CD1c-positive myeloid dendritic cell (primary cell): ENCODE measurements at regions not wholly inside any gene's neighbourhood (a gene's known extent, or its start where the extent isn't known, plus 50 kb on each side); places are given as distances from the start of the nearest gene placed in this dataset.

Experiments used
- DNase-seq: peaks from one replicate; pipeline ENCODE4 v3.0.0-alpha.2; 2016; ENCODE audit errors: extremely low spot score

DNA sequence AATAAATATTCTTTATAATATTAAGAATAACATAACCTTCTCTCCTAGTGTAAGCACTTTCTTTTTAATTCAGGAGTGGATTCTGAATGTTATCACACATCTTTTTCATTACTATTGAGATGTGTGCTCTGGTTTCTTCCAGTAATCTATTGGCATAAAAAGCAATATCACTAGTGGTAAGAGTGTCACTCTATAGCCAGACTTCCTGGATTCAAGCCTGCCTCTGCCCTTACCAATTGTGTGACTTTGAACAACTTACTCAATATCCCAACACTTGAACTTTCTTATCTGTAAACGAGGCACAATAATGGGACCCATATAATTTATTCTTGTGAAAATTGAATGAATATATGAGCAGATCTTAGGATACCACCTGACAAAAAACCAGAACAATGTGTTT is 71.0 kb downstream of the SEM1 start:
- no peak for DNase-seq

DNA sequence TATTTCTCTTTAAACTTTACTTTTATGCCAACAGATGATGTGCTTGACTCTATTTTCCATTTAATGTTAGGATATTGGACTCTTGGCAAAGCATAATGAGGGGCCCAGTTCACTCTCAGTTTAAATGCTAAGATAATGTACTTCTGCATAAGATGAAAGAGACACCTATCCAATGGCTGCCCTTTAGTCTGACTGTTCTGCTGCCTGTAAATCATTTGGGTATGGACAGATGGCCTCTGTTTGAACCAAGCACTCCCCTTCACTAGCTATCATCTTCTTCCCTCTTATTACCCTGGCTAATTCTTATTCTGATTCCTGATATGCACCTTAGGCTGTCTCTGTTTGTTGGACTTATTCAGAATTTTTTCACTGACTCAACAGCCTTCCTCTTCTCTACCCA is 72.1 kb downstream of the SEM1 start:
- no peak for DNase-seq

DNA sequence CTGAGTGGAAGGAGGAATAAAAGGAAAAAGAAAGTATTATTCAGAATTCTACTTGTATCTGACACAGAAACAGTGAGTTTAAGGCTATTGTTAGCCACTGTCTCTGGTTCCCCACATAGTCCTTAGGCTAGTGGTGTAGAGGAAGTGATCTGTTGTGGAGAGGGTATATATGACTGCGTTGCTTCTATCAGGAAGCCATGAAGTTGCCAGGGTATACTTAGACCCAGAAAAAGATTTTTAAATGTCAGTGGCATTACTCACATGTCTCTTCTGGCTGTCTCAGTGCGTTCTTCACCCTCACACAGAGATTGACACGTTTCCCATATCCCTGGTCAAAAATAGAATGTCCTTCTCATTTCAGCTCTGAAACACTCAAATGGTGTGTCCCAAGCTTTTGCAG is 72.7 kb downstream of the SEM1 start:
- no peak for DNase-seq

DNA sequence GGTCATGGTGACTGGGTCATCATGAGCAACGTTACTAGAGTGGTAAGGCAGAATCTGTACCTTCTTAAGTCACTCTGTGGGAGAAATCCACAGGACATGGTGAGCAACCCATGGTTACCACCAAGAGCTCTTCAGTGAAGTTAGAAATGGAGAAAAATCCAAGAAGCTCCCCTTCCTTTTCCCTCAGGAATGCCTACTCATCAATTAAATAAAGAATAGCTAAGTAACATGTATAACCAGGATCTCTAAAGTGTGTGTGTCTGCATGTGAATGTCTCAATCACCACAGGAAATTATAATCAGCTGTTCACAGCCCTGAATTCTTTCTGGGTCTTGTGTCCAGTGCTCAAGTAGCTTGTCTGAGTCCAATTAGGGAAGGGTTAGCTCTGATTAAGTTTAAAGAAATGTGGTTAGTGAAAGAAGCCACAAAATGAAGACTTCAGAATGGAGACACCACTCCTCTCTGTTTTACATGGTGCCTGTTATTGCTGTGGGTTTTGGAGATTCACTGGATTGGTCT is 73.2 kb downstream of the SEM1 start:
- no peak for DNase-seq

DNA sequence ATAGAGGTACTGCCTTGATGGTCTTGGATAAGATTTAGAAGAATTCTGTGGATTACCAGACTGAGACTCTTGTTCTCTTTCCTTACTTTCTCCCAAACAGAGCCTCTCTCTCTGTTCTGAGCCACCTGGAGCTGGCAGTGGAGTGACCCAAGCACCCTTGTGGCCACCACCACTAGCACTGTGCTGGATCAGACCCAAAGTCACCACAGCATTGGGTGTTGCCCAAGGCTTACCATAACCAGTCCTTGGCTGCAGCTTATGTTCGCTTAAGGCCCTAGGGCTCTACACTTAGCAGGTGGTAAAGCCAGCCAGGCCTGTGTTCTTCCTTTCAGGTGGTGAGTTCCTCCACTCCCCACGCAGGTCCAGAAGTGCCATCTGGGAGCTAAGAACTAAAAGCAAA is 79.8 kb downstream of the SEM1 start:
- no peak for DNase-seq

DNA sequence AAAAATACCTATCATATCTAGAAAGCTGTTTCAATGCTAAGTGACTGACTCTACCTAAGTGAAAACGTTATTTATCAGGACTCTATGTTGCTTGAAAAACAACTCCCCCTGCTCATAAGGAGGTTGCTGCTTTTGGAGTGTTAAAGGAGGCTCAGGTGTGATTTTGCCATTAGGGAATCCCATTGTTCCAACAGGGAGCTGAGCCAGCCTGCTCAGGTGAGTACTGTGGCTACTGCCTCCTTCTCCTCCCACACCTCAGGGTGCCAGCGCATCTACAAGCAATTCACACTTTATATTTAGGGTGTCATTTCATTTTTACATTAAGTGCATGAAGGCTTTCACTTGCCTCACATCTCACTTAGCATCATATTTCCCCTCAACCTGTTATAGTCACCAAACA is 84.7 kb downstream of the SEM1 start:
- DNase-seq = no peak

DNA sequence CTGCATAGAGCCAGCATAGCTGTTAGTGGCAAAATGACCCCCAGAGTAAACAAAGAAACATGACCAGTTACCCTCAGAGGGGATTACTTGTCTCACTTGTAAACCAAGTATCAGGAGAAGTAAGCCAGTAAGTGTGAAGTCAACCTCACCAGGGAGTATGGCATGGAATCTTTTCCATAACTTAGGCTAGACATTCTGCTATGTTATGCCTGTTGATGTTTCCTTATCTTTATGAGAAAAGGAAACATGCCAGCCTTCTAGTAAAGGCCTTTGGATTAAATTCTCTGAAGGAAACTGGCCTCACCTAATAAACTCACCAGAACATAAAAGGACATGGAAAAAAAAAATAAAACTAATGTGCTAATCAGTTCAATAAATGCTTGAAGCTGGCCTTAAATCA is 87.7 kb downstream of the SEM1 start:
- DNase-seq = no peak

DNA sequence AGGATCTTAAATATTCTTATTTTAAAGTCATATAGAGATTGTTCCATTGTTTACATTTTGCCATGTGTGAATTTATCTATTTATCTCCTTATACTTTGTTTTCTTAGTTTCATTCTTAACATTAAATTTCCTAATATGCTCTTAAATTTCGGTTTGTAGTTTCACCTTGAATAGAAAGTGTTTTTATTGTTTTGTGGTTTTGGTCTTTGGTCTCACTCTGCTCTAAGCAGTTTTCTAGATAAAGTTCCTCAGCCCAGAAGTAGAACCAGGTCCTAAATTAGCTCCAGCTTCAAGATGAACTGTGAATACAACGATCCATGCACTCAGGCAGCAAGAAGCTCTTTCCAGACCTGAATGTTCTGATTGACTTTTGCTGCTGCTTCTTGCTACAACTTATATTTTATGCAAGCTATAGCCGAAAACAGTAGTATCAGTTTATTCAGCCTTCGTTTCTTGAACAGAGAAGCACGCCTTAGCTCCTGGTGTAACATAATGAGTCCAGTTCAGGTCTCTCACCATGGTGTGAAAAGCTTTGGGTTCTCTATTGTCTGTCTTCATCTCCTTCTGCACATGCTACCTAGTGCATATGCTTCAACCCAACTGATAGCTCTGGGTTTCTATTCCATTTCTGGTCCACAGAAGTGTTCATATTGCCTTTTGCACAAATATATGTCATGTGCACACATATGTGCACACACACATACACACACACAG is 95.3 kb downstream of the SEM1 start:
- no peak for DNase-seq

DNA sequence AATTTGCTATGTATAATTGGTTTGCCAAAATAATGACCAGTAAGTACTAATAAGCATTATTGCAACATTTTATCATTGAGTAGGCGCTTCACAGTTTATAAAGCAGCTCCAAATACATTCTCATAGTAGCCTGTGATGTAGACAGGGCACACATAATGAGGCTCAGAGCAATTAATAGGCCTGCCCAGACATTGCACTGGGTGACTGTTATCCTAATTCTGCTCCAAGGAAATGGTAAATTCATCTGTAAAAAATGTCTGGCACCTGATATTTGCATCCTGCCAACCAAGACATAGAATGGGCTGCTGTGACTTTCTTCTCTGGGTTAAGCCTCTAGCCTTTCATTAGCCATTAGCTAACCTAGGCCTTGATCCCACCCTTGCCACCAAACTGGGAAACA is 97.6 kb downstream of the SEM1 start:
- no peak for DNase-seq

DNA sequence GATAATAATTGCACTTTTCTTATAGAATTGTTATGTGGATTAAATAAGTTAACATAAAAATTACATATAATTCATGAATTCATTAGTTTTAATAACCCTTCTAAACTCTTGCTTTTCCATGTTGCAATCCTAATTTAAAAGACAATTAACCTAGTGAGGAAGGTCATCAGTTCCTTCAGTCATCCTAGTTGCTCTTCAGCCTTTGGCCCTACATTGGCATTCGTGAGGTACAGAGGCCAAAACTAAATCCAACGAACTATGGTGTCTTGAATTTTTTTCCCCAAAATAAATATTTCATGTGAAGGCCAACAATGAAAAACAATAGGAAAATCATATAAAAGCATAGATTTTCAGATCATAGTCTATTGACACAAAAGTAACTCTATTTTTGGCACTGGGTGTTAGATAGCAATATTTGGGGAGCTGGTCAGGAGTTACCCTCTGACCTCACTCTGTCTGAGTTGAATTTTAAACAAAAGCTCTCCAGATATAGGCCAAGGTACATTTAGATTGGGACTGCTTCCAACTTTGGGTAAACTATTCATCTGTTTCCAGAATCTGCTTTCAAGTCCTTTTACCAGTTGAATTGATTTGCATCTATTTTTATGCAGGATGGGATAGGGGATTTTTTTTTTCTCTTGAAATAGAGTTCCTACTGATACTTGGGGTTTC is 104.5 kb downstream of the SEM1 start:
- no peak for DNase-seq

DNA sequence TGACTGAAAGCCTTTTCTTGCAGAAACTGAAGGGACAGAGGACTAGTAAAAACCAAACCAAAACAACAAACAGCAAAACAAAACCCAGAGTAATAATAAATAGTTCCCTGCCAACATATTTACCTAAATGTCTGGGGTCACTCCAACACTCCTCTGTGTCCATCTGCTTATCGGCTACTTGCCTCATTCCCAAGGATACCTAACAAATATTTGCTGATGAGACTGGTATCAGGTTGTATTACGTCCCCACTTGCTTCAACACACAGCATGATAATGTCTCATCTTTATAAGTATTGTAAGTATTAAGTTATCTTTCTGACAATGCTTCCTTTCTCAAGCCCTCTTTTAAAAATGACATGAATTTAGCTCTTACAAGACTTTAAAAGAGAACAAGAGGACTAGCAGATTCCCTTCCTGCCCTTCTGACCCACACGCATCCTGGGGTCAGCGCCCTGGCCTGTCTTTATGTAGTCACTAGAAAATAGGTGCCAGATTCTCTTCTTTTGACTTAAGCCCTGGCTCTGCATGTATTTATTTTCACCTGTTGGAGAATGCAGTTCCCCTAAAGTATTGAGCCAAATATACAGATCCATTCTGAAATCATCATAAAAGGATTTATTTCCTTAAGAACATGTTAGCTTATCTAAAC is 110.2 kb downstream of the SEM1 start:
- no peak for DNase-seq

DNA sequence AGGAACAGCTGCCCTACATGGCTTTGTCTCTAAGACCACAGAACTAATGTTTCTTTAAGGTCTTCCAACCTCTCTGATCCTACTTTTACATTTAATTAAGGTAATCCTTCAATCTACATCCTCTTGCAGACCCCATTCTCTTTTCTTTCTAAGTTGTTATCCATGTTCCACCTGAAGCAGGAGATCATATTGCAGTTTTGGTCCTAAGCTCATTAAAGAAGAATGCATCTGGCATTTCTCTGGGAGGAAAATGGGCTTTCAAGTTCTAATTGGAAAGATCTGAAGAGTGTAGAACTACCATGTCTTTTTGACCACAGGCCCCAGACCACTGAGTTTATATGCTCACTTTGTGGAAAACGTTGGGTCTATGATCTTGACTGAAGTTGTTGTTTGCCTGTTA is 111.2 kb downstream of the SEM1 start:
- DNase-seq = no peak

DNA sequence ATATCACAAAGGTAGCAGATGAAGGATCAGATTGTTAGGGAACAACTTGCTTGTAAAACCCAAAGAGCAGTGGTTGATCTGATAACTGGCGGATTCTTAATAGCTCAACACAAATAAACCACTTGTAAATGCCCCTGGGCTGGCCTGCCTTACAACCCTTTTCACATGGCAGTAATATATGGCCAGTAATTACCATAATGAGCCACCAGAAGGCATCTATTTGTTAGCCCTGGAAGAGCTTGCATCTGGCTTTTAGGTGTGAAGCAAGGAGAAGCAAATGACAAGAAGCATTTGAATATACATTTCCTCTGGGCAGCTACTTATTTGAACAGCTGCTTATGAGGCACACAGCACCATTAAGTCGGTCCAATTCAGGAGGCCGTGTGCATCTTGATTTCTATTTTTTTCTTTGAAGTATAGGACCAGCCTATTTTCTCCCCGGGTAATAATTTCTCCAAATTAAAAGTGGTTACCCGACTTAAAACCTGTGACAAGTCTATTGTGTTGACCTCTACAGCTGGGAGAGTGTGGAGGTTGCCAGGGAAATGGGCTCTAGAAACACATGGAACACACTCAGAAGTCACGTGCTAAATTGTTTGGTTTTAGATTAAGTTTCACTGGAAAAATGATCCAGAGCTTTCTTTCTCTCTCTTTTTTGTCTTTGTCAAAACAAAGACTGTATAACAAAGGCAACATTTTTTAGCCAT is 113.4 kb downstream of the SEM1 start:
- DNase-seq = no peak

DNA sequence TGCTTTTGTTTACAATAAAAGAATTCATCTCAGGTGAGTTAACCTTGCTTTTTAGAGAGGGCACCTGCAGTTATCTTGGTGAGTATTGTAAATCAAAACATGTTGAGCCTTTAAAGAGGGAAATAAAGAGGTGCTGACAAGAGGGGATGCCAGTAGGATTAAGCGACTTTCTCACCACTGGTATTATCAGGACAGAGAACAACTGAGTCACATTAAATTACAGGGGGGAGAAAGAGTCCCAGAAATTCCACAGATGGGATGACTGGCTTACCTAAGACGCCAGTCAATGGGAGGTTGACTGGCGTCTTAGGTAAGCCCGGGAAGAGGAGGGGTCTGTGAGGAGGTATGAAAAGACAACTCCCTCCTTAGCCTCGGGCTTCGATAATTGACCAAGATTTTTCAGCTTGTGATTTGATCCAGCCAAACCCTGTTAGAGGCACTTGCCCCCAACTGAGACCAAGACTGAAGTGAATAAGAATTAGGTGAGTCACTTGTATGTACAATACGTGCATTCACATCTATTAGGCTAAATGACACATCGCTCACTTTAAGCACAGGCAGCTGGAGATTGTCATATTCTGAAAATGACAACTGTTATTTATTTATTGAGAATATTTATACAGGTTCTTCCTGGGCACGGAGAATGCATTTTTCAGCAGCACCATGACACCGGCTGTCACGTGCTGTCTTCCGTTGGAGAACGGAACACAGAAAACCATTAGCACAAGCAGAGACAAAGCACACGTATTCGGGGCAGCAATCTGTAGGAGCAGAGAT is 117.6 kb downstream of the SEM1 start:
- DNase-seq = no peak

DNA sequence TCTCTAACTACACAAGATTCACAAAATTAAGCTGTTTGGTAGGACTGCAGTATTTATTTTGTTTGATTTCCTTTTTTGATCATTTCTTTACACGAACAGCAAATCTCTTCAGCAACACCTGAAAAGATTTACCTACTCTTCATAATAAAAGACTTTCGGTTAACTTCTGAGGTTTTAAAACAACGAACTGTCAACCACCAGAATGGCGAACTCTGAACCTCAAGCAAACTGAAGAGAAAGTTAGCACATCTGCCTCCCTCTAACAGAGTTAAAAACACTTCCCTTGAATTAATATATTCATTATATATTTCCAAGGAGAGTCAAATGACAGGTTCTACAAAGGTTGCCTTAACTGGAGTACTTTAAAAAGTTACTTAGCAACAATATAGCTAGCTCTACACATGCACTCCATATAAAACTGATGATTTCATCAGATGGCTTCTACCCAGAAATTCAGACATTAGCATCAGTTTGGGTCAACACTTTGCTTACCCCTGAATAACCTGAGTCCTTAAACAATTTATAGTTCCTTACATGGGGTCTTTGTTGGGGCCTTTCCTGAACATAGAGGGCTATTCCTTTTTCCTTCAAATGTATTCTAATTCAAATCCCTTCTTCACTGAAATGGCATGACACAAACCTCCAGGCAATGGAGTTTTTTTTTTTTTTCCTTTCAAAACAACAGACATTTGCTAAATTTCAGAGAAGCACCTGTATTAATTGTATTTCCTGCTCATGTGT is 118.3 kb downstream of the SEM1 start:
- no peak for DNase-seq

DNA sequence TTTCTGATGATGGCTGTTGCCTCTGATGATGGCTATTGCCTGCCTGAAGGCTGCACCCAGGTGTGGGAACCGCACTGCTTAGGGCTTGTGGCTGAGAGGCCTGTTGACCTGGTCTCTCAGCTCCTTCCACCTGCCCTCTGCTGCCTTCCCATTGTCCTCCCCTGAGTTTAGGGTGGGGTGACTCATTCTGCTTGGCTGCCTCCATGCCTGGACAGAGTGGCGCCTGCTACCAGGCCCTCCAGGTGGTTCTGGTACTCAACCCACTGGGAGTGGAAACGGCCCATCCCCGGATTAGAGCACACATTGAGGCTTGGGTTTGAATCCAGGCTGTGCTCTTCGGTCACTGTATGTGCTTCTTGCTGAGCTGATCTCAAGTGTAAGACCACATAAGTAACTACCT is 120.6 kb downstream of the SEM1 start:
- no peak for DNase-seq

DNA sequence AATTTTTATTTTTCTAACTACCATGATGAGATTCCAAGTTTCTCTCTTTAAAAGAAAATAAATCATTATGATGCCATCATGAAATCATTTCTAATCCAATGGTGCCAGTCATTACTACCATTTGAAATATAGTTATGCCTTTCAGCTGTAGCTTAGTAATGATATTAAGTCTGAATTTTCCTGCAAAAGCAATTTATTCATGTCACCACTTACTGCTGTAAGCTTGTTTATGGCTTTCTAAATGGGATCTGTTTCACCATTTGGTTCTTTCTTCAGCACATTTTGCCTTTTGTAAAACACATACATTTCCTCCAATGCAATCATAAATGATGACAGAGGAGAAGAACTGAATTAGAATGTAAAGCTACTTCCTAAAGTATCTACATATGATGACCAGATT is 130.5 kb downstream of the SEM1 start:
- DNase-seq = no peak

DNA sequence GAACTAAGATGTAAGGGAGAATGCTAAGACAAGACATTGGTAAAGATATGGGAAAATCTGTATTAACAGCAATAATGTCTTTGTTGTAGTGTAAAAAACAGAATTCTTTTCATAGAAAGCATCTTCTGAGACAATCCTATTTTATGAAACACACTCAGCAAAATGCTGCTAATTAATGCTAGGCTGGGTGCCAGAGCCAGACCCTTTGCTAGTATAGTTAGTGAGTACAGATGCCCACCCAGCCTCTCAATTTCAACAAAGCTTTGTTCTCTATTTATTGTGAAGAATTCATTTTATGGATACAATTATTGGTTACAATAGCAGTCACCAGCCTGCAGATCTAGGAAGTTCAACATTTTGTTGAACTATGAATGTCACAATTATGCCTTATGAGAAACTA is 131.0 kb downstream of the SEM1 start:
- DNase-seq = no peak

DNA sequence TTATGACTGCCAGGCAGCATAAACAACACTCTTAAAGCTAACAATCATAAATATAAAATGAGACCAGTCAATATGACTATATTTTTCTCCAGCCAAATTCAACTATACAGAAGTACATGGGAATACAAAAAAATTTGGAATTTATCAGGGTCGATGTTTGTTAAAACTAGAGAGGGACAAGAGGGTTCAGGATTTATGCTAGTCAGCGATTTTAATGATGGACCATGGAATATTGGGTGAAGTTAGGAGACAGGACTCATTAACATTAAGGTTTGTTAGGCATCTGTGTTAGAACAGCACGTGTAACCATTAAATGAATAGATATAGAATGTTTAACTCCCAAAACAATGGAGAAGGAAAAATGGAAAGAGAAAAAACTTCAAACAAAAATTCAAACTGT is 146.2 kb downstream of the SEM1 start:
- no peak for DNase-seq

DNA sequence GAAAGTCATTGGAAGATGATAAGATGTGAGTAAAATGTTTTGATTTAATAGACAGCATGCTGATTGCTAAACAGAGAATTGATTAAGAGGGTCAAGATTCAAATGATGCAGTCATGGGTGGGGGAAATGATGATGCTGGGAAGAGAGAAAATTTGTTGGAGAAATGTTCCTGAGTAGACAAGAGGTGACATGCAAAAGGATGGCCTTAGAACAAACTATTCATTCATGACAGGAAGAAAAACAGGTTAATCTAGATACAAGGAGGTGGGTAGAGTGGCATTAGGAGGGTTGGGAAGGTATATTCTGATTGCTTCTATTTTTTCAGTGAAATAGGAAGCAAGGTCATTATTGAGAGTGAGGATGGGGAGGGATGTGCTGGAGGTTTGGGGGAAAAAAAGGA is 146.7 kb downstream of the SEM1 start:
- no peak for DNase-seq

DNA sequence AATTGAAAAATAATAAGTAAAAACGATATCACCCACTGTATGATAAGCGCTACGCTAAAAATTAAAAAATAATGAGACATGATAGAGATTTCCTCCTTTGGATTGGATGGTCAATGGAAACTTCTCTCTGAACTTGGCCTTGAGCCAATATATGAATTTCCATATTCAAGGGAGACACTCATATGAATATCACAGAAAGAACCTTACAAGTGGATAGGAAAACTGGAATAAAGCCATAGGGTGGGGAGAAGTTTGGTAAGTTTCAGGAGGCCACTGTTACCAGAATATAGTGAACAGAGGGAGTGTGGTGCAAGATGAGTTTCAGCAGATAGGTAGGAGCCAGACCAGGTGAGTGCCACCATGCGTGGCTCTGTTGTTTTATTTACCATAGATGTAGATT is 147.2 kb downstream of the SEM1 start:
- no peak for DNase-seq
